Lower lobe of right lung (tissue), 2 donors: ENCODE measurements at regions not wholly inside any gene's neighbourhood (a gene's known extent, or its start where the extent isn't known, plus 50 kb on each side); places are given as distances from the start of the nearest gene placed in this dataset.
A peak's percentile ranks its signal among the peaks of the same experiment; 100 is the strongest.

ENCODE experiments used
- ATAC-seq, 2 donors: fragments of 200-7000 bp; cut with Tn5 transposase; one replicate each; pipeline ENCODE4 v1.9.1; 2020 to 2022; ENCODE audit warnings: mild to moderate bottlenecking in 2 of 2, moderate library complexity in 2 of 2
- DNase-seq: peaks from one replicate; pipeline ENCODE4 v3.0.0-alpha.2; 2020
- H3K27ac ChIP-seq: fragments of 200-600 bp; one replicate; pipeline ENCODE4 v1.8.0; 2022
- H3K27me3 ChIP-seq: fragments of 200-600 bp; one replicate; pipeline ENCODE4 v1.8.0; 2022; ENCODE audit warnings: low read depth
- H3K36me3 ChIP-seq: fragments of 200-600 bp; one replicate; pipeline ENCODE4 v1.8.0; 2022; ENCODE audit warnings: mild to moderate bottlenecking
- H3K4me1 ChIP-seq: fragments of 200-600 bp; one replicate; pipeline ENCODE4 v1.8.0; 2022
- H3K4me3 ChIP-seq: fragments of 200-600 bp; one replicate; pipeline ENCODE4 v1.8.0; 2022; ENCODE audit warnings: mild to moderate bottlenecking
- H3K9me3 ChIP-seq: fragments of 200-600 bp; one replicate; pipeline ENCODE4 v1.8.0; 2022
- CTCF ChIP-seq: fragments of 200-600 bp; IDR thresholded peaks from one replicate; pipeline ENCODE4 v1.8.0; 2022; ENCODE audit warnings: antibody characterized with exemption, mild to moderate bottlenecking
- intact Hi-C: fragments of 100-400 bp; cut with DNase I; formaldehyde crosslinking; loops from one replicate; pipeline ENCODE4 v1.11.0; 2022
- donor health status: DM: no; HTN: yes; CAD: no; lungs with severe emphysema.

DNA sequence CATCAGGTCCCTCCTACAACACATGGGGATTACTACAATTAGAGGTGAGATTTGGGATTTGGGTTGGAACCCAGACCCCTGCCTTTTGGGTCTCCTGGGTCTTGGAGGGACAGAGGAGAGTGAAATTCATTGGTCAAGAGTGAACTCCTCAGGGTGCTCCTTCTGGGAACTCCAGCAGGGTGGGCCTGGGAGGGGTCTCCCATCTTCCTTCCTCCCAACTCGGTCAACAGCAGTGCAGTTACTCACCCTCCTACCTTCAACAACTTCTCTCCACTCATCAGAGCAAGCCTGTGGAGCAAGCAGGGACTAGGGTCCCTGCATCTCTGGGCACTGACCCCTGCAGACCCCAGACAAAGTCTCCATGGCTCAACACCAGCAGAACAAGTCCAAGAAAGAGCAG lies 89.3 kb upstream of the TMPRSS2 start:
- no peak for DNase-seq
- peaks cover 4% of the 10 kb centered on the region for H3K27me3 ChIP-seq
- no peaks in the 10 kb centered on the region for H3K36me3 ChIP-seq
- H3K4me3 ChIP-seq = no peak overlapping the region
- intact Hi-C loops = no loop called here
- no peak for ATAC-seq
- H3K27ac ChIP-seq = no peak overlapping the region
- no peak for TF ChIP-seq CTCF
- H3K9me3 ChIP-seq = no peaks in the 10 kb centered on the region
- H3K4me1 ChIP-seq = peaks cover 28% of the 10 kb centered on the region

GRCh38 chr21:41596241-41596925 lies 88.4 kb upstream of the TMPRSS2 start:
- peaks cover 4% of the 10 kb centered on the region for H3K27me3 ChIP-seq
- no peaks in the 10 kb centered on the region for H3K36me3 ChIP-seq
- intact Hi-C loops = no loop called here
- ATAC-seq (no peak), DNase-seq (no peak)
- no peak overlapping the region for H3K4me3 ChIP-seq
- H3K9me3 ChIP-seq = no peaks in the 10 kb centered on the region
- no peak for TF ChIP-seq CTCF
- H3K27ac ChIP-seq = no peak overlapping the region
- peaks cover 20% of the 10 kb centered on the region for H3K4me1 ChIP-seq

GRCh38 chr21:41594268-41594667 lies 86.3 kb upstream of the TMPRSS2 start:
- no peak for TF ChIP-seq CTCF
- peaks cover 18% of the 10 kb centered on the region for H3K4me1 ChIP-seq
- DNase-seq (no peak), ATAC-seq (no peak)
- intact Hi-C loops = no loop called here
- H3K27me3 ChIP-seq = peaks cover 4% of the 10 kb centered on the region
- H3K4me3 ChIP-seq = no peak overlapping the region
- H3K27ac ChIP-seq = peak overlapping the region; percentile 76
- H3K9me3 ChIP-seq = no peaks in the 10 kb centered on the region
- H3K36me3 ChIP-seq = no peaks in the 10 kb centered on the region

DNA sequence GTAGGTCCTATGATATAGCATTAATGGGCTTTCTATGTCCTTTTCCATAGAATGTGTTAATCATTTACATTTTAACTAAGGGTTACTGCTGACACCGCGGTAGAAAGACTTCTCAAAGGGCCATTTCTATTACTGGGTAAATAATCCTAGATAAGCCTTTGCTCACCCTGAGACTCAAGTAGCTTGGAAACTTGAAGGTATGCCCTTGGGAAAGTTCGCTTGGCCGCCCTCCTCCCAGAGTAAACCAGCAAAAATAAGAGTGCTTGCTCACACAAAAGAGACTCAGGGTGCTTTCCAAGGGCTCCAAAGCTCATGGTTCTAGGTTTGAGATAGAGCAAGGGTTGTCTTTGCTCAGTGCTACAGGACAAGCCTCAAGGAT lies 85.8 kb upstream of the TMPRSS2 start:
- intact Hi-C loops = no loop called here
- Histone ChIP-seq H3K4me3 (no peak overlapping the region), H3K36me3 (no peaks in the 10 kb centered on the region), H3K27me3 (peaks cover 4% of the 10 kb centered on the region), H3K4me1 (peaks cover 14% of the 10 kb centered on the region), H3K9me3 (no peaks in the 10 kb centered on the region), H3K27ac (peak overlapping the region; percentile 76)
- DNase-seq = no peak
- TF ChIP-seq CTCF = no peak
- peak; percentile 86 to 95 for ATAC-seq

GRCh38 chr21:41593051-41593759 lies 85.2 kb upstream of the TMPRSS2 start:
- DNase-seq (no peak), ATAC-seq (peak; percentile 85 to 92)
- TF ChIP-seq CTCF = no peak
- H3K4me3 ChIP-seq = no peak overlapping the region
- H3K4me1 ChIP-seq = peaks cover 11% of the 10 kb centered on the region
- H3K36me3 ChIP-seq = no peaks in the 10 kb centered on the region
- H3K27ac ChIP-seq = peak overlapping the region; percentile 76
- intact Hi-C loops = no loop called here
- peaks cover 4% of the 10 kb centered on the region for H3K27me3 ChIP-seq
- H3K9me3 ChIP-seq = no peaks in the 10 kb centered on the region
